ENCODE measurements at regions not wholly inside any gene's neighbourhood (a gene's known extent, or its start where the extent isn't known, plus 50 kb on each side); places are given as distances from the start of the nearest gene placed in this dataset.

DNA sequence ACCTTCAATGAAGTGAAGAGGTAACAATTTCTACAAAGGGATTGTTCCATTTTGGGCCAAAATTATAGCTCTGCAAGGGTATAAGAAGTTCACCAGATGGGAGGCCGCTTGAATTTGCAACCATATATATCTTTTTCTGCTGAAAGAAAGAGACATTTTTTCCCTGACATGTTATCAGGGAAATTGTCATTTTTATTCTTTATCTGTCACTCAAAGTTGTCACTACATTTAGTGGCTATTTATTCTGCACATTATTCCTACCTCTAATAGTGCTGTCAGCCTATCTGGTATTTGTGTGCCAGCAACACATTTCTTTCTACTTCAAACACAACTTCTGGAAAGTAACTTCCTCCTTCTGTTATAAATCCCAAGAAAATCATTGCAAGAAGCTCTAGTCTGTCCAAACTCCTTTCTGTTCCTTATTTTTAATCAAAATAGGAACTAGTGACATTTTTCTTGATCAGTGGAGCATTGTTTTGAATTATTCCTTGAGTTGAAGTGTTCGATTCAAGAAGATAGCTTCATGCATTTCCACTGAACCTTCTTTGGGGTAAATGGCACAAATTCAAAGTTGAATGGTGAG, 137.9 kb upstream of the ATP2B1 start (continued):
- TF ChIP-seq MEF2A (IDR thresholded peaks at IDR 0.05; ENCODE audit: insufficient read depth, low read depth, low read length) (no peak), USF1 (IDR thresholded peaks at IDR 0.05; ENCODE audit: borderline replicate concordance, extremely low read length, insufficient read depth, low read depth, low read length) (no peak), ATF7 (IDR thresholded peaks at IDR 0.05; ENCODE audit: low read depth) (no peak)

DNA sequence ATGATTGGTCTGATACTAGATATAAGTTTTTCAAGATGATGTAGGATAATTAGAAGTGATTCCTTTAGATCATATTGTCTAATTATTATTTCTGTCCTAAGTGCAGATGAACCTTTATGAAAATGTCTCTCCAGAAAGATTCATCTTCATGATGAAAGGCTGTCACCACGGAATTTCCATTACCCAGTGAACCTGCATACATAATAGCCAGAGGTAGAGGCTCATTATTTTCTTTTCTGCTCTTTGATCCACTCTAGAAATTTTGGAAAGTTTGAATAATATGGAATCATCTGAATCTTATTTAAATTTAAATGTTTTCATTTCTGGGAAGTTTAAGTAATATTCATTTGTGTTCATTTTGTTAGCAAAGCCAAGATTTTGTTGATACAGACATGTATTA, 137.1 kb upstream of the ATP2B1 start:
- ChIA-PET CTCF (no interaction called here), POLR2A (no interaction called here), SMC1A (ENCODE audit: uncharacterized antibody, unreplicated experiment) (interaction anchor here (2.0 kb wide), 1 partner anchor 10 kb away, joined by 15 read pairs; no protein-coding TSS in a partner anchor), RAD21 (ENCODE audit: unreplicated experiment) (no interaction called here)
- H3K27me3 ChIP-seq (replicated peaks in 1 of 2; ENCODE audit: control insufficient read depth in 2 of 2, insufficient read depth in 2 of 2, low read length in 1 of 2): no peaks in the 10 kb centered on the region
- H4K20me1 ChIP-seq (ENCODE audit: control insufficient read depth, insufficient read depth): no peaks in the 10 kb centered on the region
- no peak overlapping the region for H3K27ac ChIP-seq (ENCODE audit: control insufficient read depth, insufficient read depth)
- no peak overlapping the region for H2AFZ ChIP-seq (ENCODE audit: control insufficient read depth, low read depth, low read length)
- H3K79me2 ChIP-seq (ENCODE audit: control insufficient read depth, insufficient read depth, low read length): no peaks in the 10 kb centered on the region
- H3K36me3 ChIP-seq (ENCODE audit: control insufficient read depth in 2 of 2, insufficient read depth in 2 of 2, low read length in 1 of 2): no peaks in the 10 kb centered on the region
- DNase-seq (ENCODE audit: low read depth, low spot score): no peak
- no peak overlapping the region for H3K4me2 ChIP-seq (ENCODE audit: control insufficient read depth, insufficient read depth)
- BruUV-seq (replicated peaks): no TSS peak
- in situ Hi-C loops (cut with MboI): no loop called here
- intact Hi-C loops (cut with micrococcal nuclease; ENCODE audit: unreplicated experiment): no loop called here
- no peak for ATAC-seq
- no peak for FAIRE-seq
- no peaks in the 10 kb centered on the region; the same call in 2 of the 3 replicates for H3K9me3 ChIP-seq (replicated peaks; ENCODE audit: control insufficient read depth, insufficient read depth, low read length)
- WGBS (ENCODE audit: insufficient coverage, insufficient replicate concordance, low lambda C conversion rate, missing lambda C conversion rate): 4% methylated on average over 1 of the region's 1 CpG
- H3K4me1 ChIP-seq (ENCODE audit: control insufficient read depth, insufficient read depth, low read length): no peaks in the 10 kb centered on the region
- H3K4me3 ChIP-seq: no peak overlapping the region
- no peak overlapping the region for H3K9ac ChIP-seq (ENCODE audit: control insufficient read depth, insufficient read depth, low read length)
- TF ChIP-seq LARP7 (IDR thresholded peaks at IDR 0.05): no peak
- TF ChIP-seq ZNF217 (IDR thresholded peaks at IDR 0.05): no peak
- no peak for TF ChIP-seq CBX3 (IDR thresholded peaks at IDR 0.05; ENCODE audit: borderline replicate concordance, low read depth)
- no peak for TF ChIP-seq HDAC6 (IDR thresholded peaks at IDR 0.05; ENCODE audit: unreplicated experiment)
- TF ChIP-seq SREBF2 (IDR thresholded peaks at IDR 0.05; ENCODE audit: low read length): no peak
- no peak for TF ChIP-seq ESRRA (IDR thresholded peaks at IDR 0.05; ENCODE audit: low read length)
- TF ChIP-seq ZNF207 (IDR thresholded peaks at IDR 0.05; ENCODE audit: borderline replicate concordance): no peak
- TF ChIP-seq PBX3 (IDR thresholded peaks at IDR 0.05; ENCODE audit: insufficient replicate concordance, low read depth, low read length): no peak
- no peak for TF ChIP-seq CHD1 (IDR thresholded peaks at IDR 0.05; ENCODE audit: low read depth, low read length)
- no peak for TF ChIP-seq RELA (IDR thresholded peaks at IDR 0.05; ENCODE audit: borderline replicate concordance, partially characterized antibody)
- TF ChIP-seq BRCA1 (IDR thresholded peaks at IDR 0.05; ENCODE audit: low read depth, low read length): no peak
- TF ChIP-seq KDM1A (IDR thresholded peaks at IDR 0.05; ENCODE audit: borderline replicate concordance): no peak
- TF ChIP-seq, protein P1, sequence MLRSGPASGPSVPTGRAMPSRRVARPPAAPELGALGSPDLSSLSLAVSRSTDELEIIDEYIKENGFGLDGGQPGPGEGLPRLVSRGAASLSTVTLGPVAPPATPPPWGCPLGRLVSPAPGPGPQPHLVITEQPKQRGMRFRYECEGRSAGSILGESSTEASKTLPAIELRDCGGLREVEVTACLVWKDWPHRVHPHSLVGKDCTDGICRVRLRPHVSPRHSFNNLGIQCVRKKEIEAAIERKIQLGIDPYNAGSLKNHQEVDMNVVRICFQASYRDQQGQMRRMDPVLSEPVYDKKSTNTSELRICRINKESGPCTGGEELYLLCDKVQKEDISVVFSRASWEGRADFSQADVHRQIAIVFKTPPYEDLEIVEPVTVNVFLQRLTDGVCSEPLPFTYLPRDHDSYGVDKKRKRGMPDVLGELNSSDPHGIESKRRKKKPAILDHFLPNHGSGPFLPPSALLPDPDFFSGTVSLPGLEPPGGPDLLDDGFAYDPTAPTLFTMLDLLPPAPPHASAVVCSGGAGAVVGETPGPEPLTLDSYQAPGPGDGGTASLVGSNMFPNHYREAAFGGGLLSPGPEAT (IDR thresholded peaks at IDR 0.05; ENCODE audit: low read depth): no peak
- no peak for TF ChIP-seq SUPT20H (IDR thresholded peaks at IDR 0.05; ENCODE audit: borderline replicate concordance, control insufficient read depth, low read depth, low read length)

Measured in GM12878 (cell line).